ENCODE measurements at regions not wholly inside any gene's neighbourhood (a gene's known extent, or its start where the extent isn't known, plus 50 kb on each side); places are given as distances from the start of the nearest gene placed in this dataset.

DNA sequence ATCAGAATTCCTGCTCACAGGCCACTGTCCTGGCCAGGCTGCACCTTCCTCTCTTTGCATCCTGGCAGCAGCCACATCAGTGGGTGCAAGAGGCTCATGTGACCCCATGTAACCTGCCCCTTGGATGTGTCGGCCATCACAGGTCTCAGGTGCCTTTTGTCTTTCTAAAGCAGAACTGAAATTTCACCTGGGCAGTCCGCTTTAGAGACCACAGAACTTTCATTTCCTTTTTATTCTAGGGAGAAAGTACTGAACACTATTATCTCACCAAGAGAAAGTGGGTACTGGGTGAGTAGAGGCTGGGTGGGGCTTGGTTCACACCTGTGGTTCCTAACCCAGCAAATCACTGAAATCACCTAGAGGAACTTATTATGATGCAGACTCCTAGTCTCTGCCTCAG, 51.7 kb upstream of the NUP160 start:
- Histone ChIP-seq H3K27me3 (ENCODE audit: insufficient read depth, low read length) (no peaks in the 10 kb centered on the region), H4K20me1 (ENCODE audit: control insufficient read depth, insufficient read depth, insufficient read length) (no peaks in the 10 kb centered on the region), H3K79me1 (ENCODE audit: insufficient read depth, low read depth, low read length, poor library complexity, severe bottlenecking) (no peaks in the 10 kb centered on the region), H3K9ac (ENCODE audit: extremely low read depth, insufficient read length, low read length) (no peak overlapping the region), H3K79me2 (ENCODE audit: insufficient read depth, low read length) (no peaks in the 10 kb centered on the region), H3K9me3 (ENCODE audit: control insufficient read depth, low read depth, low read length) (no peaks in the 10 kb centered on the region), H3K14ac (ENCODE audit: insufficient read depth, low read length) (no peak overlapping the region), H2BK12ac (ENCODE audit: insufficient read length, low read depth, low read length) (no peak overlapping the region), H3K56ac (ENCODE audit: insufficient read length, low read depth, low read length) (no peak overlapping the region), H2BK120ac (ENCODE audit: low read depth, low read length, poor library complexity, severe bottlenecking) (no peak overlapping the region), H3K4me1 (ENCODE audit: insufficient read depth, low read length) (no peaks in the 10 kb centered on the region; the same call in 1 of the 2 replicates), H2BK20ac (ENCODE audit: low read depth, low read length, poor library complexity, severe bottlenecking) (no peak overlapping the region), H3K4ac (ENCODE audit: low read depth, low read length) (no peak overlapping the region), H2BK5ac (ENCODE audit: insufficient read length, low read length) (no peak overlapping the region), H4K5ac (ENCODE audit: insufficient read length, low read depth, low read length) (no peak overlapping the region), H3K23me2 (ENCODE audit: insufficient read length, low read depth, low read length, poor library complexity, severe bottlenecking) (no peaks in the 10 kb centered on the region), H3K18ac (ENCODE audit: insufficient read length, low read depth, low read length) (no peak overlapping the region), H2BK15ac (ENCODE audit: low read depth, low read length) (no peak overlapping the region), H3K23ac (ENCODE audit: insufficient read length, low read depth, low read length) (no peak overlapping the region), H2AK5ac (ENCODE audit: insufficient read length, low read length) (no peak overlapping the region), H2AFZ (ENCODE audit: low read length) (no peak overlapping the region), H4K91ac (ENCODE audit: insufficient read length, low read depth, low read length) (no peak overlapping the region), H3T11ph (ENCODE audit: low read length) (no peak overlapping the region), H3K4me2 (ENCODE audit: insufficient read depth, insufficient read length, low read length) (no peak overlapping the region), H4K8ac (replicated peaks; ENCODE audit: insufficient read length, low read depth, low read length) (no peak overlapping the region), H3K27ac (ENCODE audit: insufficient read length, low read depth, low read length) (no peak overlapping the region)
- no CpG with 5 or more reads among the region's 2 CpGs for WGBS (ENCODE audit: extremely low coverage, insufficient read length, low lambda C conversion rate)
- Mint-ChIP-seq H3K27ac (no peak overlapping the region), H3K27me3 (ENCODE audit: low read depth) (peaks cover 2% of the 10 kb centered on the region; the same call in 1 of the 2 replicates), H3K36me3 (ENCODE audit: insufficient read depth in 1 of 3, low read depth in 3 of 3) (0 out of 7 replicates have a peak, but pooled peaks cover 0 to 3% (median 0%) of the 10 kb centered on the region in 3 experiments), H3K4me1 (no peaks in the 10 kb centered on the region), H3K4me3 (no peak overlapping the region), H3K9me3 (peaks cover 10 to 13% of the 10 kb centered on the region in 2 experiments; a peak in 4 of 5 replicates)
- TF ChIP-seq, protein P1, sequence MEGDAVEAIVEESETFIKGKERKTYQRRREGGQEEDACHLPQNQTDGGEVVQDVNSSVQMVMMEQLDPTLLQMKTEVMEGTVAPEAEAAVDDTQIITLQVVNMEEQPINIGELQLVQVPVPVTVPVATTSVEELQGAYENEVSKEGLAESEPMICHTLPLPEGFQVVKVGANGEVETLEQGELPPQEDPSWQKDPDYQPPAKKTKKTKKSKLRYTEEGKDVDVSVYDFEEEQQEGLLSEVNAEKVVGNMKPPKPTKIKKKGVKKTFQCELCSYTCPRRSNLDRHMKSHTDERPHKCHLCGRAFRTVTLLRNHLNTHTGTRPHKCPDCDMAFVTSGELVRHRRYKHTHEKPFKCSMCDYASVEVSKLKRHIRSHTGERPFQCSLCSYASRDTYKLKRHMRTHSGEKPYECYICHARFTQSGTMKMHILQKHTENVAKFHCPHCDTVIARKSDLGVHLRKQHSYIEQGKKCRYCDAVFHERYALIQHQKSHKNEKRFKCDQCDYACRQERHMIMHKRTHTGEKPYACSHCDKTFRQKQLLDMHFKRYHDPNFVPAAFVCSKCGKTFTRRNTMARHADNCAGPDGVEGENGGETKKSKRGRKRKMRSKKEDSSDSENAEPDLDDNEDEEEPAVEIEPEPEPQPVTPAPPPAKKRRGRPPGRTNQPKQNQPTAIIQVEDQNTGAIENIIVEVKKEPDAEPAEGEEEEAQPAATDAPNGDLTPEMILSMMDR (conservative IDR thresholded peaks at IDR 0.05), result no peak
- DNase-seq, result no peak

Measured in H9 (cell line).